ENCODE measurements at regions not wholly inside any gene's neighbourhood (a gene's known extent, or its start where the extent isn't known, plus 50 kb on each side); places are given as distances from the start of the nearest gene placed in this dataset.

DNA sequence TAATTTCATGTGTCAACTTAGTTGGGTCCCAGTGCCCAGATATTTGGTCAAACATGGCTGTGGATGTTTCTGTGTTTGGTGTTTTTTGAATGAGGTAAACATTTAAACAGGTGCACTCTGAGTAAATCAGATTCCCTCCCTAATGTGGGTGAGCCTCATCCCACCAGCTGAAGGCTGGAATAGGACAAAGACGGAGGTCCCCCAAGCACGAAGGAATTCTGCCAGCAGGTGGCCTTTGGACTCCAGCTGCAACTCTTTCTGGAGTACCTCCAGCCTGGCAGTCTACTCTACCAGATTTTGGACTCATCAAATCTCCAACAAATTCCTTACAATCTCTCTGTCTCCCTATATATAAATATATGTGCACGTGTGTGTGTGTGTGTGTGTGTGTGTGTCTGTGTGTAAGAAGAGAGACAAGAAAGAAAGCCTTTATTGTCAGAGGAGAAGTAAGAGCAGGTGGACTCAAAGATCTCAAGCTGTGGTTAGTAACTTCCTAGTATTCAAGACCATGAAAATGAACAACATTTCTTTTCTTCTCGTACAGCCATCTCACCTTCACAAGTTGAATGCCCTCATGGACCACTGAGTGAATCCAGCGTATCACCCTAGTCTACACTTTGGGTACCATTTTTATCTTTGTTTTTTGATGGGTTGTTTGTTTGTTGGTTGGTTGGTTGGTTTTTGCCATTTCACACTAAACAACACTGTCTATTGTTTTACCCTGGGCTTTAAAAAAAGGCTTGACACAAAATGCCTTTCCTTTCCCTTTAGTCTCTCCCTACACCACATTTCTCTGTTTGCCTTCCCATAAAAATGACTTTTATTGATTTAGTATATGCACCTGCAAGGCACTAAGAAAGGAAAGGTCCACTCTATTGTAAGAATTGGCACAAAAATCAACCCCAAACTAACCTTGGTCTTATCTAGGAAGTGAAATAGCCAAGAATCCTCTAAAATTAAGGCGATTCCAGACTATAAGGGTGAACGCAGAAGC, 118.7 kb downstream of the TENT4A start:
- no peak for DNase-seq (ENCODE audit: low read depth in 3 of 3)

DNA sequence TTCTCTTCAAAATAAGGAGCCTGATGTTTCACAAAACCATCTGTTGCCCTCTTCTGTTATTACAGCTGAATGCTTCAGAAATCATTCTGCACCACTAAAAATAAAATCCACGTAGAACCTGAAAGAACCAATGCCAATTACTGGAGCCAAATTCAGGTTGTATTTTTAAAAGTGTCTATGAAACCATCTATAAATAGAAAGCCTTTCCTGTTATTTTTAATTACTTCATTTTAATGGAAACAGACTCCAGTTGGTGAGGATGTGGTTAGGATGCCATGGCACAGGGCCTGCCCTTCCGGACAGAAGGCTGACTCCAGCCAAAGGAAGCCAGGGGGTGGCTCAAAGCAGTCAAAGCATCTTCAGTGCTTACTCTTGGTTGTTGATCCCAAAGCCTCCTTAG, 119.8 kb downstream of the TENT4A start:
- no peak for DNase-seq (ENCODE audit: low read depth in 3 of 3)

GRCh38 chr5:6833406-6833805, 120.2 kb downstream of the TENT4A start:
- no peak for DNase-seq (ENCODE audit: low read depth in 3 of 3)

- DNase-seq (ENCODE audit: low read depth in 3 of 3) = no peak
These were observed 123.9 kb downstream of the TENT4A start for GRCh38 chr5:6837095-6837494.

DNA sequence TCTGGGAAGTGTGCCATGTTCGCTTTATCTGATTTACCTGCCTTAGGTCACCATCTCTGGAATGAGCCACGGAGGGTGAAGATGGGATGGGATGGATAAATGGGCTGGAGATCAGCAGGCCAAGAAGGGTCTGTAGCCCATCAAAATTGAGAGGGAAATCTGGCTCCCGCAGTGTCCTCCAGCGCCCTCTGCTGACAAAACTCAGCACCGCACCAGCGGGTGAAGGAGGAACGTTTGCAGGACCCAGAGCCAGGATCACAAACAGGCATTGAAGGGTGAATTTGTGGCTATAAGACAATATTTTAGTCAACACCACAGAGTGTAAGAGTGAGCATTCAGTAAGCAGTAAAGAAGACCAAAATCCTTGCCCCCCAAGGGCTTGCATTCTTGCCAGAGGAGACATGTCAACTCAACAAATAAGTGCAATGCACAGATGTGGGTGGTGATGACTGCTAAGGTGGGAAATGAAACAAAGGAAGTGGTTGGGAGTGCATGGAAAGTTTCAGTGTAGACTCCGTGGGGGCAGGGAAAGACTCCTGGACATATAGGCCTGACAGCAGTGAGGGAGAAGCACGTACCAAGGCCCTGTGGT, 124.4 kb downstream of the TENT4A start:
- peak in 1 of 3 experiments; percentile 28 for DNase-seq (ENCODE audit: low read depth in 3 of 3)

DNA sequence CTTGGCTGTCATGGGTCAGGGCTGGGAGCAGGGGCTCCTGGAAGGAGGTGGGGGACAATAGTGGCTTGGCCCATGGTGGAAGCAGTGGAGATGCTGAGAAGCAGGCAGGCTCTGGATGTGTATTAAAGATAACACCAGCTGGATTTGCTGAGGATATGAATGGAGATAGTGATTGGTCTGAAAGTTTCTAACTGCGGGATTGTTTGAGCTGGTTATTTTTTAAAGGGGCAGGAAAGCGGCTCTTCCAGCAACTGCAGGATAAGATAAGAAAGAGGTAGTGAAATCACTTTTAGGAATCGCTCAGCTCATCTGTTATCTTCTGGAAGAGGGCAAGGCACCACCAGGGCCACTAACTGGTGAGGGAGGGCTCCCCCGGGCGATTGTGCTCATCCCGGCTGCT, 125.5 kb downstream of the TENT4A start:
- no peak for DNase-seq (ENCODE audit: low read depth in 3 of 3)

GRCh38 chr5:6840136-6840793, 127.0 kb downstream of the TENT4A start:
- DNase-seq (ENCODE audit: low read depth in 3 of 3) = no peak

DNA sequence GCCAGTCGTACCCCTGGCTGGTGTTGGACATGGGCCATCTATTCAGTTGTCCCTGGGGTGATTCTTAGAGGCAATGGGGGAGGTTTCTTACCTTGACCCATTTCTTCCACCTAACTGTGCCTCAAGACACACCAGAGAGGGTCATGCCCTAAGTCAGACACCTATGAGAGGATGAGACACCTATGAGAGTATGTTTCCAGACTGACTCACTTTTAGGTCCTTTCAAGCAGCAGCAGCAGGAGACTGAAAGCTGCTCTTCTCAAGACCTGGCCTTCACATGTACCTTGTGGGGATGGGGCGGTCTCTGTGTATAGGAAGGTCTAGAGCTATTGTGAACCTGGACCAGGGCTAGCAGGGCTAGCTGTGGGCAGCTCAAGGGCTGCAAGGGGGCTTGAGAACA, 130.1 kb downstream of the TENT4A start:
- no peak for DNase-seq (ENCODE audit: low read depth in 3 of 3)

DNA sequence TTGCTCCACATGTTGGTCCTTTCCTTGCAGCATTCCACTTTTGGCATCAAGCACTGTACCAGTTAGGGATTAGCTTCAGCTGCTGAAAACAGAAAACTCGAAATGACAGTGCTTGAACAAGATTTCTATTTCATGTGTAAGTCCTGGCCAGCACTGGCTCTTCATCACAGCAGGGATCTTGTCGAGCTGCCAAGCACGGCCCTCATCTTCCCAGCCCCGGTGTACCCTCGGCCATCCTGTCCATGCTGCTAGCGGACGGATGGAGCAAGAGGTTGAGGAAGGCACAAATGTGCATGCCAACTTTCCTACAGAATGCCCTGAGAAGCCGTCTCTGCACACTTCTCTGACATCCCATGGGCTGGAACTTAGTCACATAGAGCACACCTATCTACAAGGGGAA, 130.6 kb downstream of the TENT4A start:
- no peak for DNase-seq (ENCODE audit: low read depth in 3 of 3)

DNA sequence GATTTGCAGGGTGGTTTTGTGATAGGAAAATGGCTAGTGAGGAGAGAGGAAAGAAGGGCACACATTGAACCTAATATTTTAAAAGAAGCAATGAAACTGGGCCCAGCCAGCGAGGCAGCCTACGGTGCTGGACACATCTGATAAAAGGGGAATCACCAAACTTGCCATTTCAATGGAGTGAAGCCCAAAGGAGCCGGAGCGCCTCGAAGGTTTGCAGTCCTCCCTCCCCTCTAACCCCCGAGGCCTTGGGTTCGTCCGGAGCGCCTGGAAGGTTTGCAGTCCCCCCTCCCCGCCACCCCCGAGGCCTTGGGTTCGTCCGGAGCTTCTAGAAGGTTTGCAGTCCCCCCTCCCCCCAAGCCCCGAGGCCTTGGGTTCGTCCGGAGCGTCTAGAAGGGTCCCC, 132.6 kb downstream of the TENT4A start:
- DNase-seq (ENCODE audit: low read depth in 3 of 3) = no peak

DNA sequence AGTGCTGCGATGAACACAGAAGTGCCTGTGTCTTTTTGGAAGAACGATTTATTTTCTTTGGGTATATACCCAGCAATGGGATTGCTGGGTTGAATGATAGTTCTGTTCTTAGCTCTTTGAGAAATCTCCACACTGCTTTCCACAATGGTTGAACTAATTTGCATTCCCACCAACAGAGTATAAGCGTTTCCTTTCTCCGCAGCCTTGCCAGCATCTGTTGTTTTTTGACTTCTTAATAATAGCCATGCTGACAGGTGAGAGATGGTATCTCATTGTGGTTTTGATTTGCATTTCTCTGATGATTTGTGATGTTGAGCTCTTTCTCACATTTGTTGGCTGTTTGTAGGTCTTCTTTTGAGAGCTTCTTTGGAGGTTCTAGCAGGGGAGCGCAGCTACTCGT, 134.6 kb downstream of the TENT4A start:
- DNase-seq (ENCODE audit: low read depth in 3 of 3) = no peak

DNA sequence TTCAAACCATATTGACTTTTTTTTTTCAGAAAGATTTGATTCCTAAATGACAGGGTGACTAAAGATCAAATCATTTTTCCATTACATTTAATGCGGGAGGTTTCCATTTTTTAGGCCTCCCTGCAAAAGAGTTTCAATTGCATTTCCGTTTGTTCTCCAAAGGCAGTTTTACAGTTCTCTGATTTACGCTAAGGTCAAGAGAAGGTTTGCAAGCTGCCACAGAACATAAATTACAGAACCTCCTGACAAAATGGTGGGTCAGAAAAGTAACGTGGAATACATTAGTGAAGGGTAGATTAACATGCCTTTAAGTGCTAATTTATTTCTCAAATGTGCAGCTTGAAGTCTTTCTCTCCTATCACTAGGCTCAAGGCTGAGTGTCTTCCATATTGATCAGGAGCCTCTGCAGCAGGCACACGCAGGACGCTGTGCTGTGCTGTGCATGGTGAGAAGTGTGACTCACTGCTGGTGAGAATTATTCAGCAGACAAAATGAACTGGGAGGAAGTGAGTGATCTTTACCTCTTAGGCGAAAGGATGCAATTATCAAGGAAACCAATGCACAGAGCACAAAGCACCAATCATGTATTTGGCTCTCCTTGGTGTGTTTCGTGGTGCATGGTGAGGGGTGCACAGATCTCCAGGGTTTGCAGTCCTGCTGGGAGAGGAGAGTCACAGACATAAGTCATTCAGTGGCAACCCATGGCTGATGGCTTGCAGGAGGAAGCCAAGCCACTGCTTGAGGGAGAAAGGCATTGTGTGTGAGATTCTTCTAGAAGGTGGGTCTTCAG, 136.3 kb downstream of the TENT4A start:
- peak in 1 of 3 experiments; percentile 25 for DNase-seq (ENCODE audit: low read depth in 3 of 3)

DNA sequence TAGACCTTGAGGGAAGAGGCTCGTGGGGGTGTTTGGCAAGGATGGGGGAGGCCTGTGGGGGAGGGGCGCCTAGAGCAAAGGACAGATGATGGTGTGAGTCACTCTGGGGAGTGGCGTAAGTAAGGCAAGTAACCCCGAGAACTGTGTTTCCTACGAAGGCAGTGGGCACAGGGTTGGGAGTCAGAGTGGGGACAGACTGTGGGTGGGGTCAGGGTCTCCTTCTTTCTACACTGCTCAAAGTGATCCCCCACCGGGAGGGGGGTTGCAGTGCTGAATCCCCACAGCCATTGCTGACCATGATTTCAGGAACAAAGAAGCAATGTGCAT, 136.8 kb downstream of the TENT4A start:
- DNase-seq (ENCODE audit: low read depth in 3 of 3) = no peak

GRCh38 chr5:6856653-6857052, 143.4 kb downstream of the TENT4A start:
- DNase-seq (ENCODE audit: low read depth in 3 of 3) = no peak

- no peak for DNase-seq (ENCODE audit: low read depth in 3 of 3)
These were observed 145.2 kb downstream of the TENT4A start for GRCh38 chr5:6858419-6858818.

DNA sequence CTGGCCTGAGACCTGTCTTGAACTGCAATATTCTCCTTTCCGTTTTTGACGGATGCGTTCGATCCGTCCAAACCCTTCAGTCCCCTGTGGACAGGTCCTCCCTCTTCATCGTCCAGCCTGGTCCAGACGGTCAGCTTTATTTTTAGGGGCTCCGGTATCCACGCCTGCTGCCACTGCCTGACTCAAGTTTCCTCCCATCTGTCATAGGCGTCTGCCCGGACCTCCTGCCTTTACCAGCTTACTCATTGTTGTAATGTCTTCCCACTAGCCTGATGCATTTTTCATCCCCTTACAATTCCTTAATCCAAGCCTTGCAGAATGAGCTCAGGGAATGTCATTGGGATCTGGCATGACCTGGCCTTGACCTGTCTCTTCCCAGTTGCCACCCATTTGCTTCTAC, 145.8 kb downstream of the TENT4A start:
- DNase-seq (ENCODE audit: low read depth in 3 of 3) = no peak

- DNase-seq (ENCODE audit: low read depth in 3 of 3) = no peak
These were observed 146.9 kb downstream of the TENT4A start for GRCh38 chr5:6859951-6860638.

- DNase-seq (ENCODE audit: low read depth in 3 of 3) = no peak
These were observed 147.8 kb downstream of the TENT4A start for GRCh38 chr5:6861036-6861435.

GRCh38 chr5:6861667-6862066, 148.4 kb downstream of the TENT4A start:
- DNase-seq (ENCODE audit: low read depth in 3 of 3) = no peak

GRCh38 chr5:6862306-6862705, 149.1 kb downstream of the TENT4A start:
- DNase-seq (ENCODE audit: low read depth in 3 of 3) = no peak

DNA sequence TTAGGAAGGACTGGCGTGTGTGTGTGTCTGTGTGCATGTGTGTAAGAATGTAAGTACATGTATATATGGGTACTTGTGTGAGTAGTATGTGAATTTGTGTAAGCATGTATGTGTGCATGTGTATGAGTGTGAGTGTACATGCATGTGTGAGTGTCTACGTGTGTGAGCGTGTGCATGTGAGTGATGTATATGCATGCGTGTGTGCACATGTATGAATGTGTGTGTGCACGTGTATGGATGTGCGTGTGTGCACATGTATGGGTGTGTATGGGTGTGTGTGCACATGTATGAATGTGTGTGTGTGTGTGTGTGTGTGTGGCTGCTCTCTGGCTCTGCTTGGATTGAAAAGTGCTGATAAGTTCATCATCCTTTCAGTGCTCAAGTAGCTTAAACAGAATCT, 154.5 kb downstream of the TENT4A start:
- no peak for DNase-seq (ENCODE audit: low read depth in 3 of 3)

Measured in stimulated activated CD4-positive, alpha-beta T cell treated with anti-CD3 and anti-CD28 coated beads, TNF-alpha, amount 100 ng/mL, for 24 hours (primary cell).